ENCODE measurements at regions not wholly inside any gene's neighbourhood (a gene's known extent, or its start where the extent isn't known, plus 50 kb on each side); places are given as distances from the start of the nearest gene placed in this dataset.
A peak's percentile ranks its signal among the peaks of the same experiment; 100 is the strongest.

DNA sequence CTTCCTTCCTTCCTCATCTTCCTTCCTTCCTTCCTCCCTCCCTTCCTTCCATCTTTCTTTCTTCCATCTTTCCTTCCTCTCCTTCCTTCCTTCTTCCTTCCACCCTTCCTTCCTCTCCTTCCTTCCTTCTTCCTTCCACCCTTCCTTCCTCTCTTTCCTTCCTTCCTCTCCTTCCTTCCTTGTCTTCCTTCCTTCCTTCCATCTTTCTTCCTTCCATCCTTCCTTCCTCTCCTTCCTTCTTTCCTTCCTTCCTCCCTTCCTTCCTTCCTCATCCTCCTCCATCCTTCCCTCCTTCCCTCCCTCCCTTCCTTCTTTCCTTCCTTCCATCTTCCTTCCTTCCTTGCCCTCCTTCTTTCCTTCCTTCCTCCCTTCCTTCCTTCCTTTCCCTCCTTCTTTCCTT is 361.4 kb upstream of the TSHZ2 start:
- CTCF ChIA-PET (ENCODE audit: partially characterized antibody), result no interaction called here
- no peak overlapping the region for H3K27ac ChIP-seq (ENCODE audit: low read depth, low read length)
- DNase-seq (ENCODE audit: low read depth in 1 of 2, low spot score in 2 of 2), result no peak
- TF ChIP-seq, protein P1, sequence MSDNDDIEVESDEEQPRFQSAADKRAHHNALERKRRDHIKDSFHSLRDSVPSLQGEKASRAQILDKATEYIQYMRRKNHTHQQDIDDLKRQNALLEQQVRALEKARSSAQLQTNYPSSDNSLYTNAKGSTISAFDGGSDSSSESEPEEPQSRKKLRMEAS (IDR thresholded peaks at IDR 0.05), result no peak
- TF ChIP-seq KDM5A (IDR thresholded peaks at IDR 0.05; ENCODE audit: low read length) (no peak), POU5F1 (IDR thresholded peaks at IDR 0.05; ENCODE audit: low read depth, low read length) (no peak), KDM4A (IDR thresholded peaks at IDR 0.05; ENCODE audit: low read depth, low read length, severe bottlenecking) (no peak), EP300 (IDR thresholded peaks at IDR 0.05; ENCODE audit: borderline replicate concordance in 1 of 2, low read depth in 2 of 2, low read length in 2 of 2) (no peak), PHF8 (conservative IDR thresholded peaks at IDR 0.05; ENCODE audit: low read depth, low read length) (no peak), KDM1A (IDR thresholded peaks at IDR 0.05; ENCODE audit: borderline replicate concordance, low read length) (no peak), SIRT6 (IDR thresholded peaks at IDR 0.05; ENCODE audit: low read length) (no peak), SP2 (IDR thresholded peaks at IDR 0.05; ENCODE audit: low read length) (no peak), RBBP5 (IDR thresholded peaks at IDR 0.05; ENCODE audit: borderline replicate concordance, low read depth, low read length) (no peak), JUND (IDR thresholded peaks at IDR 0.05; ENCODE audit: low read length) (no peak), TAF1 (IDR thresholded peaks at IDR 0.05; ENCODE audit: low read depth, low read length) (no peak)
- TF ChIP-seq, protein P2, sequence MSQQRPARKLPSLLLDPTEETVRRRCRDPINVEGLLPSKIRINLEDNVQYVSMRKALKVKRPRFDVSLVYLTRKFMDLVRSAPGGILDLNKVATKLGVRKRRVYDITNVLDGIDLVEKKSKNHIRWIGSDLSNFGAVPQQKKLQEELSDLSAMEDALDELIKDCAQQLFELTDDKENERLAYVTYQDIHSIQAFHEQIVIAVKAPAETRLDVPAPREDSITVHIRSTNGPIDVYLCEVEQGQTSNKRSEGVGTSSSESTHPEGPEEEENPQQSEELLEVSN (IDR thresholded peaks at IDR 0.05), result no peak
- TF ChIP-seq, protein P3, sequence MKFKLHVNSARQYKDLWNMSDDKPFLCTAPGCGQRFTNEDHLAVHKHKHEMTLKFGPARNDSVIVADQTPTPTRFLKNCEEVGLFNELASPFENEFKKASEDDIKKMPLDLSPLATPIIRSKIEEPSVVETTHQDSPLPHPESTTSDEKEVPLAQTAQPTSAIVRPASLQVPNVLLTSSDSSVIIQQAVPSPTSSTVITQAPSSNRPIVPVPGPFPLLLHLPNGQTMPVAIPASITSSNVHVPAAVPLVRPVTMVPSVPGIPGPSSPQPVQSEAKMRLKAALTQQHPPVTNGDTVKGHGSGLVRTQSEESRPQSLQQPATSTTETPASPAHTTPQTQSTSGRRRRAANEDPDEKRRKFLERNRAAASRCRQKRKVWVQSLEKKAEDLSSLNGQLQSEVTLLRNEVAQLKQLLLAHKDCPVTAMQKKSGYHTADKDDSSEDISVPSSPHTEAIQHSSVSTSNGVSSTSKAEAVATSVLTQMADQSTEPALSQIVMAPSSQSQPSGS (IDR thresholded peaks at IDR 0.05; ENCODE audit: low read length), result no peak

More for the DNA sequence above, 361.4 kb upstream of the TSHZ2 start:
- H2BK5ac ChIP-seq (ENCODE audit: low read depth, low read length), result no peak overlapping the region
- peak overlapping the region; percentile 68; the same call in 1 of the 2 replicates for H2AK5ac ChIP-seq (ENCODE audit: low read depth, low read length)
- no peaks in the 10 kb centered on the region for H3K9me3 ChIP-seq (ENCODE audit: insufficient read depth in 2 of 2, low read depth in 1 of 2, low read length in 1 of 2)
- no peak overlapping the region for H2BK15ac ChIP-seq (ENCODE audit: low read length)
- H2BK20ac ChIP-seq (ENCODE audit: low read length), result no peak overlapping the region
- no peak overlapping the region for H3K18ac ChIP-seq (ENCODE audit: extremely low read depth, low read length)
- no peaks in the 10 kb centered on the region for H3K4me1 ChIP-seq (replicated peaks in 1 of 4; ENCODE audit: control insufficient read depth in 3 of 4, insufficient read depth in 4 of 4, low read length in 3 of 4)
- no peak overlapping the region for H3K23ac ChIP-seq (ENCODE audit: insufficient read length)
- FAIRE-seq, result no peak
- no peak overlapping the region for H3K4ac ChIP-seq (replicated peaks; ENCODE audit: insufficient read length, low read depth, low read length)
- no peak overlapping the region for H2BK120ac ChIP-seq (replicated peaks; ENCODE audit: low read depth, low read length)
- H4K20me1 ChIP-seq (replicated peaks in 1 of 2; ENCODE audit: control insufficient read depth in 1 of 2, insufficient read depth in 2 of 2, low read length in 2 of 2), result no peaks in the 10 kb centered on the region
- peaks cover 4% of the 10 kb centered on the region; the same call in 1 of the 2 replicates for H3K23me2 ChIP-seq (ENCODE audit: low read depth, low read length)
- no peak overlapping the region for H3K4me2 ChIP-seq (ENCODE audit: insufficient read depth in 1 of 2, low read depth in 2 of 2, low read length in 2 of 2)
- peak overlapping the region; percentile 33; the same call in 1 of the 2 replicates for H2BK12ac ChIP-seq (ENCODE audit: low read depth, low read length)
- H3K36me3 ChIP-seq (ENCODE audit: control insufficient read depth in 2 of 4, insufficient read depth in 4 of 4, low read length in 3 of 4), result no peaks in the 10 kb centered on the region
- no peak overlapping the region for H2AFZ ChIP-seq (ENCODE audit: low read length)
- H4K8ac ChIP-seq (ENCODE audit: extremely low read depth, insufficient read depth, low read length), result no peak overlapping the region
- H3K9ac ChIP-seq (replicated peaks in 1 of 4; ENCODE audit: extremely low read depth in 1 of 4, low read depth in 3 of 4, low read length in 3 of 4), result no peak overlapping the region
- no peak overlapping the region for H4K5ac ChIP-seq (ENCODE audit: insufficient read length, low read depth, low read length)
- POLR2A ChIA-PET (ENCODE audit: partially characterized antibody), result no interaction called here
- no peaks in the 10 kb centered on the region for H3K79me1 ChIP-seq (ENCODE audit: low read depth, low read length)
- no peak overlapping the region for H3K14ac ChIP-seq (ENCODE audit: insufficient read length)
- H3K4me3 ChIP-seq (ENCODE audit: extremely low read depth in 1 of 4, insufficient read depth in 2 of 4, low read depth in 3 of 4, low read length in 4 of 4), result no peak overlapping the region
- no peaks in the 10 kb centered on the region for H3K27me3 ChIP-seq (replicated peaks in 1 of 4; ENCODE audit: control insufficient read depth in 3 of 4, extremely low read depth in 1 of 4, insufficient read depth in 3 of 4, low read length in 3 of 4)
- H3K56ac ChIP-seq (replicated peaks; ENCODE audit: insufficient read length, low read depth, low read length), result no peak overlapping the region
- no peak overlapping the region for H4K91ac ChIP-seq (replicated peaks; ENCODE audit: insufficient read length, low read length)
- H3K79me2 ChIP-seq (ENCODE audit: control insufficient read depth in 1 of 2, insufficient read depth in 2 of 2, low read length in 2 of 2), result no peaks in the 10 kb centered on the region

Measured in H1 (cell line).